ENCODE measurements at regions not wholly inside any gene's neighbourhood (a gene's known extent, or its start where the extent isn't known, plus 50 kb on each side); places are given as distances from the start of the nearest gene placed in this dataset.

DNA sequence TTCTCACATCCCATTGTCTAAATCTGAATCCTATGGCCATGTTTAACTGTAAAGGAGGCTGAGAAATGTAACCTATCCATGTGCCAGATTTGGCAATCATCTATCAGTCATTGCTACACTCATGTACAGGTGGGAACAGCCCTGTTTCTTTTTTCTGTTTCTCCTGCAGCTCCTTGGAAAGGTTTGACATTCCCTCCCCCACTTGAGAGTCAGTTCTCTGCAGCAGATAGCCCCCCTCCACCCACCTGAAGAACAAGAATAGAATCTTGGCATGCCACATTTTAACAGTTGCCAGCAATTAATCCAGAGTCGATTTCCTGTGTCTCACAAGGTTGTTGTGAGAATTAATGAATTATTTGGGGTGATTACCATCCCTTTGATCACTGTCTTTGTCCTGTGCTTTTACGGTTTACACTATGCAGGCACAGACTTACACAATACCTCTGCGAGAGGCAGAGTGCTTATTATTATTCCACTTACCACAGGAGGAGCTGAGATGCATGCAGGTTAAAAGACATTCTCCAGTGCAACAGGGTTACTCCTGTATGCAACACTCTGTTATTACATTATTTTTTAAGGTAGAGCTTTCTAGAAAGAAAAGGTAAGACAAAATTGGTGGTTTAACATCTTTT, 351.0 kb upstream of the THRB start:
- TF ChIP-seq, protein P1, sequence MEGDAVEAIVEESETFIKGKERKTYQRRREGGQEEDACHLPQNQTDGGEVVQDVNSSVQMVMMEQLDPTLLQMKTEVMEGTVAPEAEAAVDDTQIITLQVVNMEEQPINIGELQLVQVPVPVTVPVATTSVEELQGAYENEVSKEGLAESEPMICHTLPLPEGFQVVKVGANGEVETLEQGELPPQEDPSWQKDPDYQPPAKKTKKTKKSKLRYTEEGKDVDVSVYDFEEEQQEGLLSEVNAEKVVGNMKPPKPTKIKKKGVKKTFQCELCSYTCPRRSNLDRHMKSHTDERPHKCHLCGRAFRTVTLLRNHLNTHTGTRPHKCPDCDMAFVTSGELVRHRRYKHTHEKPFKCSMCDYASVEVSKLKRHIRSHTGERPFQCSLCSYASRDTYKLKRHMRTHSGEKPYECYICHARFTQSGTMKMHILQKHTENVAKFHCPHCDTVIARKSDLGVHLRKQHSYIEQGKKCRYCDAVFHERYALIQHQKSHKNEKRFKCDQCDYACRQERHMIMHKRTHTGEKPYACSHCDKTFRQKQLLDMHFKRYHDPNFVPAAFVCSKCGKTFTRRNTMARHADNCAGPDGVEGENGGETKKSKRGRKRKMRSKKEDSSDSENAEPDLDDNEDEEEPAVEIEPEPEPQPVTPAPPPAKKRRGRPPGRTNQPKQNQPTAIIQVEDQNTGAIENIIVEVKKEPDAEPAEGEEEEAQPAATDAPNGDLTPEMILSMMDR (IDR thresholded peaks at IDR 0.05) = no peak
- TF ChIP-seq POLR2A (IDR thresholded peaks at IDR 0.05; ENCODE audit: low read depth) = no peak

Data from esophagus muscularis mucosa (tissue), 3 donors.